ENCODE measurements at regions not wholly inside any gene's neighbourhood (a gene's known extent, or its start where the extent isn't known, plus 50 kb on each side); places are given as distances from the start of the nearest gene placed in this dataset.

DNA sequence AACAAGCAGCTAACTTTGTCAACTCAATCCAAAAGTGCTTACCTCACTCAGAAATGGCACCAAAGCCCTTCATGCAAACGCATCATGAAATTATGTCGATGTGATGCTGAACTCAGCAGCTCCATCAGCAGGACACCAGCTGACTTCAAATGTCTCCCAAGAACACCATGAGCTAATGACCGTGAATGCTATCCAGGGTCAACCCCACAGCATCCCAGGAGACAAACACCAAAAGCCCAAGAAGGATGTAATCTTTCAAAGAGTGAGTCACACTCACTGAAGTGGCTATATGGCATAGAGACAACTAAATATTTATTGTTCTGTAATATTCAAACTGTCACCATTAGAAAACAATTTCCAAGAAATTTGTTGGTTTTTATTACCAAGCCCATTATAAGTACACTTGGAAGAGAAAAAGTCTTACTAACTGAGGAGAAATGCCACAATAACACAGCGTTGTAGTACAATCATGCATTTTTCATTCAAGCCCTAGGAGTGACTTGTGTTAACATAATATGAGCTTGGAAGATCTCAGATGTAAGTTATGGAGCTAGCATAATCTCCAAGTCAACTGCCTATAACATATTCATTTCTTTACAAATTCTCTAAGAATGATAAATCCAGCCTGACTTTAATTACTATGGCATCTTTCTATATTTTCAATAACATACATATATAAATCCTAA is 165.0 kb upstream of the CCDC68 start:
- no peaks in the 10 kb centered on the region for H3K9me3 ChIP-seq (ENCODE audit: control insufficient read depth, insufficient read depth, low read length)
- CTCF ChIA-PET: interaction anchor here (1.4 kb wide), 1 partner anchor 94 kb away, joined by 3 read pairs; no protein-coding TSS in a partner anchor
- no peak for DNase-seq (ENCODE audit: low read depth, low spot score)
- TF ChIP-seq, protein P1, sequence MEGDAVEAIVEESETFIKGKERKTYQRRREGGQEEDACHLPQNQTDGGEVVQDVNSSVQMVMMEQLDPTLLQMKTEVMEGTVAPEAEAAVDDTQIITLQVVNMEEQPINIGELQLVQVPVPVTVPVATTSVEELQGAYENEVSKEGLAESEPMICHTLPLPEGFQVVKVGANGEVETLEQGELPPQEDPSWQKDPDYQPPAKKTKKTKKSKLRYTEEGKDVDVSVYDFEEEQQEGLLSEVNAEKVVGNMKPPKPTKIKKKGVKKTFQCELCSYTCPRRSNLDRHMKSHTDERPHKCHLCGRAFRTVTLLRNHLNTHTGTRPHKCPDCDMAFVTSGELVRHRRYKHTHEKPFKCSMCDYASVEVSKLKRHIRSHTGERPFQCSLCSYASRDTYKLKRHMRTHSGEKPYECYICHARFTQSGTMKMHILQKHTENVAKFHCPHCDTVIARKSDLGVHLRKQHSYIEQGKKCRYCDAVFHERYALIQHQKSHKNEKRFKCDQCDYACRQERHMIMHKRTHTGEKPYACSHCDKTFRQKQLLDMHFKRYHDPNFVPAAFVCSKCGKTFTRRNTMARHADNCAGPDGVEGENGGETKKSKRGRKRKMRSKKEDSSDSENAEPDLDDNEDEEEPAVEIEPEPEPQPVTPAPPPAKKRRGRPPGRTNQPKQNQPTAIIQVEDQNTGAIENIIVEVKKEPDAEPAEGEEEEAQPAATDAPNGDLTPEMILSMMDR (IDR thresholded peaks at IDR 0.05; ENCODE audit: low read depth, low read length): no peak
- POLR2A ChIA-PET: no interaction called here
- no peak overlapping the region for H3K27ac ChIP-seq (ENCODE audit: low read depth, low read length)
- H3K27me3 ChIP-seq (ENCODE audit: control insufficient read depth, insufficient read depth, low read length): no peaks in the 10 kb centered on the region
- no peak overlapping the region for H3K4me3 ChIP-seq (ENCODE audit: low read depth, low read length)

DNA sequence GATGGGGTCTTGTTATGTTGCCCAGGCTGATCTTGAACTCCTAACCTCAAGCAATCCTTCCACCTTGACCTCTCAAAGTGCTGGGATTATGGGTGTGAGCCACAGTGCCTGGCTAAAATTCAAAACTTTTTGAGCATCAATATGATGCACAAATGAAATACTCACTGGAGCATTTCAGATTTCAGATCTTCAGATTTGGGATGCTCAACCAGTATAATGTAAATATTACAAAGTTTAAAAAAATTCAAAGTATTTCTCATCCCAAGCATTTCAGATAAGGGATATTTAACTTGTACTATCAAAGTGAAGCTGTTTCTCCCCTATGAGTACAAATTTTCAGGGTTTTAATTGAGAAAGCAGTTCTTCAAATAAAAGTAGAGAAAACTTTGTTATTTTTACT is 164.1 kb upstream of the CCDC68 start:
- POLR2A ChIA-PET: no interaction called here

DNA sequence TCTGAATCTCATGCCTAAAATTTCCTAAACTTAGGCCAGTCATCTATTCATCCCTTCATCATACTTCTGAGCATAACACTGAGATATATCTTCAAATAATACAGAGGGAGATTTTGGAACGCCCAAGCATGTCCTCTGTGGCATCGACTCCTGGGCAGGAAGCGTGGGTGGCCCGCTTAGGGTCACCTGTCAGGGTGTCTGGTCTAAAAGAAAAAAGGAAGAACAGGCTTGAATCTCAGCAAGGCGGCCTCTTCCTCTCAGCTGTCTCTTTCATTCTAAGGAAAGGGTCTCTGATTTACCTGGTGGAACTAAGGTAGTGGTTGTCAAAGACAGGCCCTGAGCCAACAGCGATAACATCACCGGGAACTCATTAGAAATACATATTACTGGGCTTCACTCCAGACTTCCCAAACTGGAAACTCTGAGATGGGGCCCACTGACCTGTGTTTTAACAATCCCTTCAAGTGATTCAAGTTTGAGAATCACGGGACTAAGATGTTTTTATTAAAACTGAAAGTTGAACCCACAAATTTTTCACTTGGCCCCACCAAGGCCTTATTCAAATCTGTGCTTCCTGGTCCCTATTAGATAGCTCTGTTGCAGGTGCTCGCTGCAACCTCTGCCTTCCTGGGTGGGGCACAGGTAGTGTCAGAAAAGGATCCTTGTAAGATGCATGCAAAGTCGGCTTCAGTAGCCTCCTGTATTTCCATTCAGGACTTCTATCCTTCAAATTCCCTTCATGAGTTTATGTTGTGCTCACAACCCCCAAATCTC is 162.3 kb upstream of the CCDC68 start:
- Histone ChIP-seq H3K27me3 (ENCODE audit: control insufficient read depth, insufficient read depth, low read length) (no peaks in the 10 kb centered on the region), H3K9me3 (ENCODE audit: control insufficient read depth, insufficient read depth, low read length) (no peaks in the 10 kb centered on the region), H3K4me3 (ENCODE audit: low read depth, low read length) (no peak overlapping the region), H3K27ac (ENCODE audit: low read depth, low read length) (no peak overlapping the region)
- POLR2A ChIA-PET: no interaction called here
- CTCF ChIA-PET: no interaction called here
- TF ChIP-seq, protein P1 (IDR thresholded peaks at IDR 0.05; ENCODE audit: low read depth, low read length): no peak
- DNase-seq (ENCODE audit: low read depth, low spot score): no peak

More for the DNA sequence above, 164.1 kb upstream of the CCDC68 start:
- CTCF ChIA-PET: interaction anchor here (1.4 kb wide), 1 partner anchor 95 kb away, joined by 3 read pairs; no protein-coding TSS in a partner anchor
- Histone ChIP-seq H3K4me3 (ENCODE audit: low read depth, low read length) (no peak overlapping the region), H3K27me3 (ENCODE audit: control insufficient read depth, insufficient read depth, low read length) (no peaks in the 10 kb centered on the region), H3K9me3 (ENCODE audit: control insufficient read depth, insufficient read depth, low read length) (no peaks in the 10 kb centered on the region), H3K27ac (ENCODE audit: low read depth, low read length) (no peak overlapping the region)
- TF ChIP-seq, protein P1 (IDR thresholded peaks at IDR 0.05; ENCODE audit: low read depth, low read length): no peak
- DNase-seq (ENCODE audit: low read depth, low spot score): no peak

DNA sequence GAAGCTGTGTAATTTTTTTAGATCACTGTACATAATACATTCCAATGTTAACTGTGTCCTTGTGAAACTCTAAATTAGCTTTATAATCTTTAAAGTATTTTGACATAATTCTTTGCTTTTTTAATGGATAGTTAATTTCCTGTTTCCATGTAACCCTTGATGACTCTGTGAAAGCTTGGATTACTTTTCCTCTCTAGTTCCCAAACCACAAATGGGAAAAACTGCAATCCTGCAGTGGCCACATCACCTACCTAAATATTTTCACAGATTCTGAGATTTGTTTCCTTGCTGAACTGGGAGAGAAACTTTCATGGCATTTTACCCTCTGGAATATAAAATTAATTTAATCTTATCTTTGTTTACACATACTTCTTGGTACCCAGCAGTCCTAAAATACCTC is 161.6 kb upstream of the CCDC68 start:
- Histone ChIP-seq H3K9me3 (ENCODE audit: control insufficient read depth, insufficient read depth, low read length) (no peaks in the 10 kb centered on the region), H3K27ac (ENCODE audit: low read depth, low read length) (no peak overlapping the region), H3K4me3 (ENCODE audit: low read depth, low read length) (no peak overlapping the region), H3K27me3 (ENCODE audit: control insufficient read depth, insufficient read depth, low read length) (no peaks in the 10 kb centered on the region)
- DNase-seq (ENCODE audit: low read depth, low spot score): no peak
- CTCF ChIA-PET: no interaction called here
- POLR2A ChIA-PET: no interaction called here
- TF ChIP-seq, protein P1 (IDR thresholded peaks at IDR 0.05; ENCODE audit: low read depth, low read length): no peak

DNA sequence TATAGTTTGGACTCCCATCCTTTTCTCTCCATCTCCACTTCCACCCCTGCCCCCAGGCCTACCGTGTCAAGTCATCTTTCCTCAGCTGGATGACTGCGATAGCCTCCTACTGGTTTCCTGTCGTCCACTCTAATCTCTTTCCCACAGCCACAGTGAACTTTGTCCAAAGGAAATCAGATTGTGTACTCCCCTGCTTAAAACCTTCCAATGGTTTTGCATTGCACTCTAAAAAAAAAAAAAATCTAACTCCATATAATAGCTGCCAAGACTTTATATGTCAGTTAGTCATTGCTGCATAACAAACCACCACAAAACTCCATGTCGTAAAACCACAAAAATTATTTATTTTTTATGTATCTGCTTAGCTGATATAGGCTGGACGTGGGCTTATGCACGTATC is 160.2 kb upstream of the CCDC68 start:
- ChIA-PET POLR2A (no interaction called here), CTCF (interaction anchor here (0.6 kb wide), 1 partner anchor 33 kb away, joined by 3 read pairs; no protein-coding TSS in a partner anchor)
- TF ChIP-seq, protein P1 (IDR thresholded peaks at IDR 0.05; ENCODE audit: low read depth, low read length): no peak
- H3K9me3 ChIP-seq (ENCODE audit: control insufficient read depth, insufficient read depth, low read length): no peaks in the 10 kb centered on the region
- no peak overlapping the region for H3K4me3 ChIP-seq (ENCODE audit: low read depth, low read length)
- no peak overlapping the region for H3K27ac ChIP-seq (ENCODE audit: low read depth, low read length)
- no peaks in the 10 kb centered on the region for H3K27me3 ChIP-seq (ENCODE audit: control insufficient read depth, insufficient read depth, low read length)
- no peak for DNase-seq (ENCODE audit: low read depth, low spot score)

Data from AG04450 (cell line).